Testis (tissue), 2 donors: ENCODE measurements at regions not wholly inside any gene's neighbourhood (a gene's known extent, or its start where the extent isn't known, plus 50 kb on each side); places are given as distances from the start of the nearest gene placed in this dataset.

Experiments used
- DNase-seq: peaks from one replicate; pipeline ENCODE4 v3.0.0-alpha.2; 2019
- H3K27ac ChIP-seq, 2 donors: fragments of 200-600 bp; sonication (generic); one replicate each; pipeline ENCODE4 v1.5.1; 2019
- H3K27me3 ChIP-seq: fragments of 200-600 bp; sonication (generic); one replicate; pipeline ENCODE4 v1.5.1; 2019
- H3K36me3 ChIP-seq: fragments of 200-600 bp; sonication (generic); one replicate; pipeline ENCODE4 v1.5.1; 2017; ENCODE audit warnings: low read depth; ENCODE audit errors: missing control alignments
- H3K4me1 ChIP-seq: fragments of 200-600 bp; sonication (generic); one replicate; pipeline ENCODE4 v1.5.1; 2019
- H3K4me3 ChIP-seq, 2 donors: fragments of 200-600 bp; sonication (generic); one replicate each; pipeline ENCODE4 v1.5.1; 2017 to 2019
- H3K9me3 ChIP-seq: fragments of 200-600 bp; sonication (generic); one replicate; pipeline ENCODE4 v1.5.1; 2017
- POLR2A ChIP-seq: fragments of 450-650 bp; IDR thresholded peaks from one replicate; pipeline ENCODE4 v1.6.1; 2017; ENCODE audit warnings: antibody characterized with exemption, mild to moderate bottlenecking, moderate library complexity
- WGBS, 2 donors: methylation state at CpG; one replicate each; pipeline ENCODE4 v1.1.5; 2018; 5-methylcytosine and 5-hydroxymethylcytosine counted together
- intact Hi-C: fragments of 100-400 bp; cut with DNase I; formaldehyde crosslinking; loops from one replicate; pipeline ENCODE4 v1.15.1; 2023; ENCODE audit warnings: low total_unique reads
- TF ChIP-seq, protein P1 (sequence below), 3 experiments: fragments of 450-650 bp in 2 of 3; fragments of 200-600 bp in 1 of 3; sonication (generic) in 1 of 3; IDR thresholded peaks; one replicate each; pipeline ENCODE4 v1.5.1; 2016 to 2019; ENCODE audit warnings: antibody characterized with exemption in 3 of 3, mild to moderate bottlenecking in 2 of 3, moderate library complexity in 1 of 3

DNA sequence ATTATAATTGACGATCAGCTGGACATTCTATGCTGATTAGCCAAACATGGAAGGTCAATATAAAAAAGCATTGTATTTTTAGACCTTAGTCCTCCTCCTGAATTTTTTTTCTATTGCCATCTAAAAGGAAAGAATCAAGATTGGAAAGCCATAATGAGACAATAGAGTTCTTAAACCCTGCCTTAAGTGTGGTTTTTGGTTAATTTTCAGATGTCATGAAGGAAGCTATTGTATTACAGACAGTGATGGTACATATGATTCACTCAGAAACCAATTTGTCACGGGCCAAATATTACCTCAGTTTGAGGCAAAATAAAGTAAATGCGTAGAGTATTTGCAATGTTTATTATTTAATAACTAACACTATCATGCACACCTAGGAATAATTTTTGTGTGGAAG is 1164.0 kb upstream of the RAG2 start:
- H3K36me3 ChIP-seq: no peaks in the 10 kb centered on the region
- no peak for DNase-seq
- 84 to 93% methylated on average over 3 of the region's 3 CpGs for WGBS, 2 donors
- no peaks in the 10 kb centered on the region for H3K4me1 ChIP-seq
- no peak for TF ChIP-seq POLR2A
- TF ChIP-seq, protein P1, sequence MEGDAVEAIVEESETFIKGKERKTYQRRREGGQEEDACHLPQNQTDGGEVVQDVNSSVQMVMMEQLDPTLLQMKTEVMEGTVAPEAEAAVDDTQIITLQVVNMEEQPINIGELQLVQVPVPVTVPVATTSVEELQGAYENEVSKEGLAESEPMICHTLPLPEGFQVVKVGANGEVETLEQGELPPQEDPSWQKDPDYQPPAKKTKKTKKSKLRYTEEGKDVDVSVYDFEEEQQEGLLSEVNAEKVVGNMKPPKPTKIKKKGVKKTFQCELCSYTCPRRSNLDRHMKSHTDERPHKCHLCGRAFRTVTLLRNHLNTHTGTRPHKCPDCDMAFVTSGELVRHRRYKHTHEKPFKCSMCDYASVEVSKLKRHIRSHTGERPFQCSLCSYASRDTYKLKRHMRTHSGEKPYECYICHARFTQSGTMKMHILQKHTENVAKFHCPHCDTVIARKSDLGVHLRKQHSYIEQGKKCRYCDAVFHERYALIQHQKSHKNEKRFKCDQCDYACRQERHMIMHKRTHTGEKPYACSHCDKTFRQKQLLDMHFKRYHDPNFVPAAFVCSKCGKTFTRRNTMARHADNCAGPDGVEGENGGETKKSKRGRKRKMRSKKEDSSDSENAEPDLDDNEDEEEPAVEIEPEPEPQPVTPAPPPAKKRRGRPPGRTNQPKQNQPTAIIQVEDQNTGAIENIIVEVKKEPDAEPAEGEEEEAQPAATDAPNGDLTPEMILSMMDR (IDR thresholded peaks at IDR 0.05): no peak
- H3K4me3 ChIP-seq: no peak overlapping the region
- H3K27me3 ChIP-seq: no peaks in the 10 kb centered on the region
- no peak overlapping the region for H3K27ac ChIP-seq
- no peaks in the 10 kb centered on the region for H3K9me3 ChIP-seq
- intact Hi-C loops: no loop called here

DNA sequence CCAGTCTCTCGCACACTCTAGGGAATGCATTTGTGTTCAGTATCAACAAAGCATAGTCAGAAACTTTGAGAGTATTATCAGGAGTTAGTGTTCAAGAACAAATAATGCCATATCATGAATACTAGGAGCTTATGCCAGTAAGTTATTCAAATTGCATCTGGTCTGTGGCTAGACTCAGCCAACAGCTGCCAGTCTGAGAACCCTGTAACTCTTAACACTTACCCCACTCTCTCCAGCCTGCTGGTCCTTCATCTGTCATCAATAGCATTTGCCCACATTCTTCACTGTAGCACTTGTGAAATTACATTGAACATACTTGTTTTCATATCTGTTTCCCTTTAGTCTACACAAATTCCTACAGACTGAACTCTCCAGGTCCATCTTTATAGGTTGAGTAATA is 1157.5 kb upstream of the RAG2 start:
- DNase-seq: no peak
- intact Hi-C loops: no loop called here
- Histone ChIP-seq H3K36me3 (no peaks in the 10 kb centered on the region), H3K4me1 (no peaks in the 10 kb centered on the region), H3K4me3 (no peak overlapping the region), H3K27me3 (no peaks in the 10 kb centered on the region), H3K27ac (no peak overlapping the region), H3K9me3 (no peaks in the 10 kb centered on the region)
- TF ChIP-seq POLR2A: no peak
- TF ChIP-seq, protein P1 (IDR thresholded peaks at IDR 0.05): no peak
- WGBS, 2 donors: 100% methylated on average over 1 of the region's 1 CpG

DNA sequence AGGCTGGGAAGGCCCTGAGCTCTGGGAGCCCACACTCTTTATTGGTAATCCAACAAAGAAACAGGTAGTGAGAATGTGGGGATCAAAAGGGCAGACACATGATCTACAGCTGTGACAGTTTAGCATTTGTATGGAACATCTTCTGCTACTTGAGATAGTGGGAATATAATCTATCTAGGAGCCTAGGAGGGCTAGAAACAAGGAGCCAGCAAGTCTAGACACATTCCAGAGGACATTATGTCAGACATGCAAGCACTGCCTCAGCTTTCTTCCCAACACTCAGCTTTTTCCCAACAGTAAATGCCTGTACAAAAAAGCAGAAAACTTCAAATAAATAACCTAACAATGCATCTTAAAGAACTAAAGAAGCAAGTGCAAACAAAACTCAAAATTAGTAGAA is 1150.6 kb upstream of the RAG2 start:
- Histone ChIP-seq H3K27ac (no peak overlapping the region), H3K36me3 (no peaks in the 10 kb centered on the region), H3K27me3 (no peaks in the 10 kb centered on the region), H3K9me3 (no peaks in the 10 kb centered on the region), H3K4me1 (no peaks in the 10 kb centered on the region), H3K4me3 (no peak overlapping the region)
- DNase-seq: no peak
- intact Hi-C loops: no loop called here
- TF ChIP-seq, protein P1 (IDR thresholded peaks at IDR 0.05): no peak
- TF ChIP-seq POLR2A: no peak

DNA sequence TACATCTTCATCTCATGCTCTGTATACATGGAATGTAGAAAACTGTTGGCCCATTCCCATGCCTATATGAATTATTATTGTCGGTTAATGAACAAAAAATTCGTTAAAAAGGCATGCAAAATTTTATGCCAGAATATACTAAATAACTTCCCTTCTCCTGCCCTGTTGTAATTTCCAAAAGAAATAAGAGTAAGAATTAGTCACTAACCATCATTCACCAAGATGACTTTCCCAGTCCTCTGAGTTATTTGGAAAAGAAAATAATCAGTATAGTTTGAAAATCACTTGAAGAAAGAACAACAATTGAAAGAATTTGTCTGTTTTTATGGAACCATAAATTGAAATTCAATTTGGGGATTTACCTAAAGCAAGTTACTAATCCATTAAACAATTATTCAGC is 1149.1 kb upstream of the RAG2 start:
- Histone ChIP-seq H3K27me3 (no peaks in the 10 kb centered on the region), H3K36me3 (no peaks in the 10 kb centered on the region), H3K4me3 (no peak overlapping the region), H3K27ac (no peak overlapping the region), H3K4me1 (no peaks in the 10 kb centered on the region), H3K9me3 (no peaks in the 10 kb centered on the region)
- intact Hi-C loops: no loop called here
- DNase-seq: no peak
- TF ChIP-seq, protein P1 (IDR thresholded peaks at IDR 0.05): no peak
- WGBS, 2 donors: 78 to 79% methylated on average over 2 of the region's 2 CpGs

DNA sequence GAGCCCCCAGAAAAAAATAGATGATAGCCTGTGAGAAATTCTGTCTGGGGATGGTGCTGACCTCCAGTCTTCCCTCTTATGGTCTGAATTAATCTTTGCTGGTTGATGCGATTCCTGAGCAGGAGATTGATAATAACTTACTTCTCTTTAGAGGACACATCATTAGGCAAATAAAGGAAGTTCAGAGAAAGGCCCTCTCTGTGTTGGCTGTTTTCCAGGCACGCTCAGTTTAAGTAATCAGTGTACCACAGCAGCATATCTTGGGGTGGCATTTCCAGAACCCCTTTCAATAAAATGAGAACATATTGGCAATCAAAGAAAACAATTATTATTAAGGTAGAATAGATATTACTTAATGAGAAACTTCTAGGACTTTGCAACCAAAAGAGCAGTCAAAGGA is 1129.3 kb upstream of the RAG2 start:
- no peaks in the 10 kb centered on the region for H3K27me3 ChIP-seq
- no peaks in the 10 kb centered on the region for H3K36me3 ChIP-seq
- intact Hi-C loops: no loop called here
- H3K4me1 ChIP-seq: no peaks in the 10 kb centered on the region
- no peak for DNase-seq
- no peak overlapping the region for H3K4me3 ChIP-seq
- no peaks in the 10 kb centered on the region for H3K9me3 ChIP-seq
- H3K27ac ChIP-seq: no peak overlapping the region
- TF ChIP-seq POLR2A: no peak
- TF ChIP-seq, protein P1 (IDR thresholded peaks at IDR 0.05): no peak
- whole genome bisulfite sequencing, 2 donors: 53 to 64% methylated on average over 2 of the region's 2 CpGs
